Ovary (tissue), 7 donors: ENCODE measurements at regions not wholly inside any gene's neighbourhood (a gene's known extent, or its start where the extent isn't known, plus 50 kb on each side); places are given as distances from the start of the nearest gene placed in this dataset.

Experiments used
- DNase-seq, 5 donors: peaks; one replicate each; pipeline ENCODE4 v3.0.0-alpha.2; 2019 to 2020
- H3K27ac ChIP-seq, 2 donors: fragments of 200-600 bp; one replicate each; pipeline versions ENCODE4 v1.5.1 to v1.8.0; 2019 to 2022
- H3K27me3 ChIP-seq: fragments of 200-600 bp; one replicate; pipeline ENCODE4 v1.8.0; 2022
- H3K36me3 ChIP-seq: fragments of 200-600 bp; sonication (generic); one replicate; pipeline ENCODE4 v1.5.1; 2019
- H3K4me1 ChIP-seq: one replicate; pipeline ENCODE4 v1.8.1; 2013; ENCODE audit warnings: mild to moderate bottlenecking, moderate library complexity; ENCODE audit not compliant: insufficient read depth
- H3K4me3 ChIP-seq: fragments of 200-600 bp; sonication (generic); one replicate; pipeline ENCODE4 v1.5.1; 2017
- H3K9me3 ChIP-seq, 2 donors: fragments of 200-600 bp in 1 of 2; sonication (generic) in 1 of 2; one replicate each; pipeline versions ENCODE4 v1.5.1 to v1.8.1; 2013 to 2019; ENCODE audit warnings: mild to moderate bottlenecking in 1 of 2, moderate library complexity in 1 of 2
- CTCF ChIP-seq, 3 donors: fragments of 450-650 bp in 2 of 3; fragments of 200-600 bp in 1 of 3; IDR thresholded peaks; one replicate each; pipeline versions ENCODE4 v1.5.1 to v1.8.0; 2016 to 2022; ENCODE audit warnings: antibody characterized with exemption in 3 of 3, mild to moderate bottlenecking in 1 of 3
- EP300 ChIP-seq: sonication (generic); formaldehyde crosslinking; IDR thresholded peaks from one replicate; pipeline ENCODE4 v1.6.1; 2017; ENCODE audit warnings: antibody characterized with exemption
- POLR2A ChIP-seq: fragments of 450-650 bp; IDR thresholded peaks from one replicate; pipeline ENCODE4 v1.6.1; 2017; ENCODE audit warnings: antibody characterized with exemption, mild to moderate bottlenecking, moderate library complexity
- WGBS, 3 donors: extraction: QIAGEN DNeasy Blood & Tissue Kit in 1 of 3; methylation state at CpG; one replicate each; pipeline versions ENCODE4 v1.1.5 to v1.1.7; 2013 to 2017; 5-methylcytosine and 5-hydroxymethylcytosine counted together
- intact Hi-C, 4 donors: fragments of 100-400 bp; cut with DNase I; formaldehyde crosslinking; loops; one replicate each; pipeline versions ENCODE4 v1.11.0 to v1.15.1; 2022 to 2023
- donor health status: DM: no; HTN: no; CAD: no; lungs with moderate emphysema.
- donor health status: DM: no; HTN: no; CAD: no.
- donor health status: Bipolar disorder and iron deficiency.
- donor health status: DM: no; HTN: no; CAD: no.
- donor health status: DM: yes; HTN: yes; CAD: no.

- WGBS, 3 donors, result 71 to 76% (median 73%) methylated on average over 2 of the region's 2 CpGs
- Histone ChIP-seq H3K4me3 (no peak overlapping the region), H3K36me3 (no peaks in the 10 kb centered on the region), H3K4me1 (peaks cover 1% of the 10 kb centered on the region), H3K27me3 (no peaks in the 10 kb centered on the region), H3K9me3 (no peaks in the 10 kb centered on the region), H3K27ac (no peak overlapping the region)
- no peak for TF ChIP-seq POLR2A
- no peak for TF ChIP-seq CTCF (IDR thresholded peaks at IDR 0.05)
- TF ChIP-seq EP300, result no peak
- no peak for DNase-seq
- intact Hi-C loops, result no loop called here
These were observed 240.9 kb downstream of the CDH11 start for GRCh38 chr16:64880994-64881393.

GRCh38 chr16:64880006-64880405 lies 241.9 kb downstream of the CDH11 start:
- Histone ChIP-seq H3K36me3 (no peaks in the 10 kb centered on the region), H3K4me1 (peaks cover 1% of the 10 kb centered on the region), H3K27ac (no peak overlapping the region), H3K4me3 (no peak overlapping the region), H3K27me3 (no peaks in the 10 kb centered on the region), H3K9me3 (no peaks in the 10 kb centered on the region)
- no peak for TF ChIP-seq CTCF (IDR thresholded peaks at IDR 0.05)
- intact Hi-C loops, result no loop called here
- 91 to 100% (median 94%) methylated on average over 3 of the region's 3 CpGs for WGBS, 3 donors
- DNase-seq, result no peak

GRCh38 chr16:64878940-64879339 lies 242.9 kb downstream of the CDH11 start:
- no peak for DNase-seq
- Histone ChIP-seq H3K27me3 (no peaks in the 10 kb centered on the region), H3K4me3 (no peak overlapping the region), H3K4me1 (peaks cover 1% of the 10 kb centered on the region), H3K9me3 (no peaks in the 10 kb centered on the region), H3K27ac (no peak overlapping the region), H3K36me3 (no peaks in the 10 kb centered on the region)
- intact Hi-C loops, result no loop called here
- 50 to 60% (median 53%) methylated on average over 4 of the region's 4 CpGs for WGBS, 3 donors
- TF ChIP-seq POLR2A (no peak), CTCF (IDR thresholded peaks at IDR 0.05) (no peak), EP300 (no peak)

- no peak overlapping the region for H3K4me3 ChIP-seq
- H3K9me3 ChIP-seq, result no peaks in the 10 kb centered on the region
- intact Hi-C loops, result no loop called here
- H3K4me1 ChIP-seq, result no peaks in the 10 kb centered on the region
- H3K36me3 ChIP-seq, result no peaks in the 10 kb centered on the region
- H3K27ac ChIP-seq, result no peak overlapping the region
- no peaks in the 10 kb centered on the region for H3K27me3 ChIP-seq
- no peak for DNase-seq
- WGBS, 3 donors, result 83 to 87% (median 85%) methylated on average over 2 of the region's 2 CpGs
- TF ChIP-seq CTCF (IDR thresholded peaks at IDR 0.05) (no peak), EP300 (no peak), POLR2A (no peak)
These were observed 249.8 kb downstream of the CDH11 start for GRCh38 chr16:64872101-64872500.

GRCh38 chr16:64870859-64871258 lies 251.0 kb downstream of the CDH11 start:
- no peaks in the 10 kb centered on the region for H3K27me3 ChIP-seq
- no peak overlapping the region for H3K27ac ChIP-seq
- no peaks in the 10 kb centered on the region for H3K4me1 ChIP-seq
- intact Hi-C loops, result no loop called here
- 61 to 67% (median 63%) methylated on average over 3 of the region's 3 CpGs for WGBS, 3 donors
- no peaks in the 10 kb centered on the region for H3K36me3 ChIP-seq
- H3K9me3 ChIP-seq, result no peaks in the 10 kb centered on the region
- no peak for DNase-seq
- TF ChIP-seq CTCF (IDR thresholded peaks at IDR 0.05) (no peak), EP300 (no peak), POLR2A (no peak)
- no peak overlapping the region for H3K4me3 ChIP-seq
